Retina (tissue), 1 donor: ENCODE measurements at regions not wholly inside any gene's neighbourhood (a gene's known extent, or its start where the extent isn't known, plus 50 kb on each side); places are given as distances from the start of the nearest gene placed in this dataset.
A peak's percentile ranks its signal among the peaks of the same experiment; 100 is the strongest.

Experiments
- DNase-seq: peaks from one replicate; pipeline ENCODE4 v3.0.0-alpha.2; 2016

- no peak for DNase-seq
Observed at GRCh38 chr15:39444735-39445470, 136.0 kb upstream of the THBS1 start.

GRCh38 chr15:39445931-39446330 lies 134.9 kb upstream of the THBS1 start:
- no peak for DNase-seq

GRCh38 chr15:39447346-39447745 lies 133.5 kb upstream of the THBS1 start:
- peak; percentile 45 for DNase-seq

GRCh38 chr15:39447881-39448280 lies 133.0 kb upstream of the THBS1 start:
- no peak for DNase-seq

GRCh38 chr15:39448409-39448808 lies 132.5 kb upstream of the THBS1 start:
- DNase-seq = no peak

- DNase-seq = no peak
Observed at GRCh38 chr15:39451121-39451688, 129.7 kb upstream of the THBS1 start.

GRCh38 chr15:39451871-39452270 lies 129.0 kb upstream of the THBS1 start:
- no peak for DNase-seq

- DNase-seq = no peak
Observed at GRCh38 chr15:39453620-39454019, 127.3 kb upstream of the THBS1 start.

GRCh38 chr15:39454189-39454986 lies 126.5 kb upstream of the THBS1 start:
- peak; percentile 17 for DNase-seq

GRCh38 chr15:39455471-39455991 lies 125.3 kb upstream of the THBS1 start:
- DNase-seq = no peak

- no peak for DNase-seq
Observed at GRCh38 chr15:39456159-39456558, 124.7 kb upstream of the THBS1 start.

- no peak for DNase-seq
Observed at GRCh38 chr15:39456582-39457330, 124.1 kb upstream of the THBS1 start.

- DNase-seq = no peak
Observed at GRCh38 chr15:39458131-39458530, 122.7 kb upstream of the THBS1 start.

GRCh38 chr15:39459548-39459947 lies 121.3 kb upstream of the THBS1 start:
- no peak for DNase-seq

GRCh38 chr15:39460748-39461147 lies 120.1 kb upstream of the THBS1 start:
- DNase-seq = no peak

GRCh38 chr15:39461536-39462130 lies 119.2 kb upstream of the THBS1 start:
- DNase-seq = no peak

- DNase-seq = no peak
Observed at GRCh38 chr15:39462691-39463090, 118.2 kb upstream of the THBS1 start.

- no peak for DNase-seq
Observed at GRCh38 chr15:39465843-39466749, 114.8 kb upstream of the THBS1 start.

- DNase-seq = no peak
Observed at GRCh38 chr15:39466750-39467105, 114.2 kb upstream of the THBS1 start.

GRCh38 chr15:39468331-39468730 lies 112.5 kb upstream of the THBS1 start:
- no peak for DNase-seq

GRCh38 chr15:39468828-39469227 lies 112.1 kb upstream of the THBS1 start:
- no peak for DNase-seq
